HUES6 (cell line): ENCODE measurements at regions not wholly inside any gene's neighbourhood (a gene's known extent, or its start where the extent isn't known, plus 50 kb on each side); places are given as distances from the start of the nearest gene placed in this dataset.

Experiments used
- H3K27ac ChIP-seq: 2 replicates; pipeline ENCODE4 v1.7.0; 2013; ENCODE audit warnings: low read depth, mild to moderate bottlenecking, low read length, inconsistent platforms
- H3K27me3 ChIP-seq: 2 replicates; pipeline ENCODE4 v1.6.1; 2013; ENCODE audit warnings: low read length; ENCODE audit not compliant: control insufficient read depth, insufficient read depth
- H3K36me3 ChIP-seq: 2 replicates; pipeline ENCODE4 v1.6.1; 2013; ENCODE audit warnings: low read length; ENCODE audit not compliant: control insufficient read depth, insufficient read depth
- H3K4me1 ChIP-seq: 2 replicates; pipeline ENCODE4 v1.6.1; 2013; ENCODE audit warnings: low read length; ENCODE audit not compliant: control insufficient read depth, insufficient read depth
- H3K4me3 ChIP-seq: 2 replicates; pipeline ENCODE4 v1.5.1; 2013; ENCODE audit warnings: low read depth, low read length
- H3K9ac ChIP-seq: one replicate; pipeline ENCODE4 v1.6.1; 2013; ENCODE audit warnings: mild to moderate bottlenecking, low read length
- H3K9me3 ChIP-seq: 2 replicates; pipeline ENCODE4 v1.6.1; 2013; ENCODE audit warnings: low read depth, low read length; ENCODE audit not compliant: control insufficient read depth, insufficient read depth

DNA sequence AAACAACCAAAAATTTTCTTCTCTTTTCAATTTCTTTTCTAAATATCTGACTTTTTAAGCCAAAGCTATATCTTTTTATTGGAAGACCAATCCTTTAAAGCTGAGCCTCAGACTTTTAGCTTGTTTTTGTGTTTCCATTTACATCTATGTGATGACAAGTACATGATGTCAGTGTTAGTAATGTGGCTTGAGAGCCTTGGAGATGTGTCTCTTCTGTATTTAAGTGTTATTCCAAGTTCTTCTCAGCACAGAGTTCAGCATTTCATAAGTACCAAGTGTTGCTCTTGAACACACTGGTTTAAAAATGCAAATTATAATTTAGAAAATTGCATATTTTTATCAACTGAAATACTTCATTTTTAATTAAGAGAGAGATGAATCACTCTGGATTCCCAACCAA lies 948.9 kb upstream of the FLRT2 start:
- Histone ChIP-seq H3K9me3 (no peaks in the 10 kb centered on the region), H3K4me1 (no peaks in the 10 kb centered on the region; the same call in 1 of the 2 replicates), H3K4me3 (no peak overlapping the region), H3K27ac (no peak overlapping the region), H3K9ac (no peak overlapping the region), H3K27me3 (no peaks in the 10 kb centered on the region), H3K36me3 (no peaks in the 10 kb centered on the region)

- no peaks in the 10 kb centered on the region for H3K4me1 ChIP-seq
- no peak overlapping the region for H3K4me3 ChIP-seq
- H3K27me3 ChIP-seq: no peaks in the 10 kb centered on the region
- H3K36me3 ChIP-seq: no peaks in the 10 kb centered on the region
- no peak overlapping the region for H3K27ac ChIP-seq
- H3K9ac ChIP-seq: no peak overlapping the region
- no peaks in the 10 kb centered on the region for H3K9me3 ChIP-seq
Measured at GRCh38 chr14:84584511-84584910, 945.4 kb upstream of the FLRT2 start.

GRCh38 chr14:84591827-84592445 lies 938.0 kb upstream of the FLRT2 start:
- no peaks in the 10 kb centered on the region for H3K36me3 ChIP-seq
- H3K27me3 ChIP-seq: no peaks in the 10 kb centered on the region
- no peak overlapping the region for H3K27ac ChIP-seq
- H3K9ac ChIP-seq: no peak overlapping the region
- H3K4me3 ChIP-seq: no peak overlapping the region
- no peaks in the 10 kb centered on the region for H3K9me3 ChIP-seq
- H3K4me1 ChIP-seq: peaks cover 7% of the 10 kb centered on the region

DNA sequence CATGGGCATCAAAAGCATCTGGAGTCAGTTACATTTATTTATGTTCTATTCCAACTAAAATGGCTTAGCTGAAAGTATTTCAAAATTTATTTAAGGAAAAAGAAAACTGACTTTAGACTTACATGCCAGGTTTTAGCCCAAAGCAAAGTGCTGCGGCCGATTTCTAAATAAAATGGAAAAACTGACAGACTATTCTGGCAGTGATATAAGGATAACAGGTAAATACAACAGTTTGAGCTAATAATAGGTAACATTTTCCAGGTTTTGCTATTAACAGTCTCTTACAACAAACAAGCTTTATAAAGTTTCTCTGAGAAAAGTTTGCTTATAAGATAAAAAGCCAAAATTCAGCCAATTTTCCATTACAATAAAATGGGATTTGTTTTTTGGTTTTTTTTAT lies 937.2 kb upstream of the FLRT2 start:
- H3K36me3 ChIP-seq: no peaks in the 10 kb centered on the region
- no peaks in the 10 kb centered on the region for H3K9me3 ChIP-seq
- no peaks in the 10 kb centered on the region for H3K27me3 ChIP-seq
- H3K27ac ChIP-seq: no peak overlapping the region
- no peak overlapping the region for H3K4me3 ChIP-seq
- no peak overlapping the region for H3K9ac ChIP-seq
- H3K4me1 ChIP-seq: peaks cover 7% of the 10 kb centered on the region

DNA sequence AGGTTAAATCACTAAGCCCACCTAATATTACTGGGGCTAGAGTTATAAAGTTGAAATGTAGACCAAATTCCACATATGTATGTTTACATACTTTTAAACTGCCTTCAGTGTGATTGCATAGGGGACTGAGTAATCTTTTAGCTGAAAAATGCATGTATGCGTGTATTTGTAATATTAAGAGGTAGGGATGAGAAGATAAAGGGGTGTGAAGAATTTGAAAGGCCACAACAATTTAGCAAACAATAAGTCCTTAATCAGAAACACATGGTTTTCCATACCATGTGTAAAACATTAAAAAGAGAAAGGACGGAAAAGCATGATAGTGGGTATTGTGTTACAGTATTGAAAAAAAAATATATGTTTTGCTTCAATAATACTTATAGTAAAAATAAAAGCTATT lies 919.9 kb upstream of the FLRT2 start:
- Histone ChIP-seq H3K36me3 (no peaks in the 10 kb centered on the region), H3K27me3 (no peaks in the 10 kb centered on the region)

GRCh38 chr14:84622357-84622756 lies 907.6 kb upstream of the FLRT2 start:
- Histone ChIP-seq H3K4me1 (peaks cover 4% of the 10 kb centered on the region; the same call in 1 of the 2 replicates), H3K9me3 (no peaks in the 10 kb centered on the region), H3K27me3 (no peaks in the 10 kb centered on the region), H3K4me3 (no peak overlapping the region), H3K36me3 (no peaks in the 10 kb centered on the region), H3K9ac (no peak overlapping the region), H3K27ac (no peak overlapping the region)

More for the DNA sequence above, 919.9 kb upstream of the FLRT2 start:
- H3K9ac ChIP-seq: no peak overlapping the region
- H3K4me1 ChIP-seq: no peaks in the 10 kb centered on the region; the same call in 1 of the 2 replicates
- H3K27ac ChIP-seq: no peak overlapping the region
- no peak overlapping the region for H3K4me3 ChIP-seq
- no peaks in the 10 kb centered on the region for H3K9me3 ChIP-seq

- Histone ChIP-seq H3K9ac (no peak overlapping the region), H3K9me3 (no peaks in the 10 kb centered on the region), H3K27ac (no peak overlapping the region), H3K27me3 (no peaks in the 10 kb centered on the region), H3K4me3 (no peak overlapping the region), H3K4me1 (peaks cover 38% of the 10 kb centered on the region), H3K36me3 (no peaks in the 10 kb centered on the region)
Measured at GRCh38 chr14:84643446-84643845, 886.5 kb upstream of the FLRT2 start.

DNA sequence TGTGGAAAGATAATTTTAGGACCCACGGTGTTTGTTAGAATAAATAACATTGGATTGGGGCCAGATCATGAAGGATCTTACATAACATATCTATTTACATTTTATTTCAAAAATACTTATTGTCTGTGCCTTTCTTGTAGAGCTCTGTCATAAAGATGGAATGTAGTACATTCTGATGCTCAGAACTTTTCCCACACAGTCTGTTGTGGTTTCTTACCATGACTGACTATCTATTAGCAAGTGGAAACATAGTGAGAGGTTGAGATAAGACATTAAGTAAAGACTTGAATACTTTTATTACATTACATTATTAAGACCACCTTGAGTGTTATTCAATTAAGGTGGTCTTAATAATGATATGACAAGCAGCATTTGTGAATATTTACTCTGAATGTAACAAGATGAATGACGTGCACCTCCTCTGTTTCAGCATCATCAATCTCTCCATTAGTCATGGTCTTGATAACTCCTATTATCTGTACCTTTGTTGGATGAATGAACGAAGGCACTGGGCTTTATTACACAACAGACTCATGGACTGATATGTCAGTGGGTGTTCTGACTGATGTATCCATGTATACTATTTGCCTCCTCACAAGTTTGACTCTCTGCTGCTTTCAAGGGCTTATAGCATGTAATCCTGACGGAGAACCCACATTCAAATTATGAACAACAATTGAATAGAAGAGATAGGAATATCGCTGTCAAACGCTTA lies 883.0 kb upstream of the FLRT2 start:
- Histone ChIP-seq H3K9ac (no peak overlapping the region), H3K4me3 (no peak overlapping the region), H3K27me3 (no peaks in the 10 kb centered on the region), H3K27ac (no peak overlapping the region), H3K4me1 (peaks cover 16% of the 10 kb centered on the region; the same call in 1 of the 2 replicates), H3K9me3 (no peaks in the 10 kb centered on the region), H3K36me3 (no peaks in the 10 kb centered on the region)

GRCh38 chr14:84655014-84655413 lies 874.9 kb upstream of the FLRT2 start:
- H3K9ac ChIP-seq: no peak overlapping the region
- no peaks in the 10 kb centered on the region for H3K36me3 ChIP-seq
- H3K27me3 ChIP-seq: no peaks in the 10 kb centered on the region
- H3K4me3 ChIP-seq: no peak overlapping the region
- no peaks in the 10 kb centered on the region for H3K9me3 ChIP-seq
- no peaks in the 10 kb centered on the region; the same call in 1 of the 2 replicates for H3K4me1 ChIP-seq
- no peak overlapping the region for H3K27ac ChIP-seq

- Histone ChIP-seq H3K36me3 (no peaks in the 10 kb centered on the region), H3K27ac (no peak overlapping the region), H3K9ac (no peak overlapping the region), H3K9me3 (no peaks in the 10 kb centered on the region), H3K4me3 (no peak overlapping the region), H3K27me3 (no peaks in the 10 kb centered on the region), H3K4me1 (no peaks in the 10 kb centered on the region; the same call in 1 of the 2 replicates)
Measured at GRCh38 chr14:84657911-84658310, 872.0 kb upstream of the FLRT2 start.

- no peaks in the 10 kb centered on the region for H3K27me3 ChIP-seq
- no peak overlapping the region for H3K9ac ChIP-seq
- no peaks in the 10 kb centered on the region for H3K36me3 ChIP-seq
- no peaks in the 10 kb centered on the region for H3K9me3 ChIP-seq
- no peaks in the 10 kb centered on the region for H3K4me1 ChIP-seq
- H3K4me3 ChIP-seq: no peak overlapping the region
- H3K27ac ChIP-seq: no peak overlapping the region
Measured at GRCh38 chr14:84670796-84671195, 859.1 kb upstream of the FLRT2 start.
